ENCODE measurements at regions not wholly inside any gene's neighbourhood (a gene's known extent, or its start where the extent isn't known, plus 50 kb on each side); places are given as distances from the start of the nearest gene placed in this dataset.

- Histone ChIP-seq H3K27me3 (ENCODE audit: low read depth, low read length) (no peaks in the 10 kb centered on the region), H4K20me1 (ENCODE audit: insufficient read depth, low read length) (no peaks in the 10 kb centered on the region), H3K4me1 (ENCODE audit: low read length) (peaks cover 75% of the 10 kb centered on the region), H2AFZ (ENCODE audit: low read depth, low read length) (no peak overlapping the region), H3K9ac (ENCODE audit: low read length) (peak overlapping the region; percentile 63), H3K4me3 (ENCODE audit: low read length) (peak overlapping the region; percentile 46), H3K9me3 (ENCODE audit: insufficient read depth, low read length) (no peaks in the 10 kb centered on the region), H3K79me2 (ENCODE audit: low read length) (no peaks in the 10 kb centered on the region; the same call in 1 of the 2 replicates), H3K27ac (ENCODE audit: low read length) (peak overlapping the region; percentile 98), H3K36me3 (replicated peaks; ENCODE audit: low read depth, low read length) (no peaks in the 10 kb centered on the region), H3K4me2 (ENCODE audit: low read length) (peak overlapping the region; percentile 58)
- TF ChIP-seq, protein P1, sequence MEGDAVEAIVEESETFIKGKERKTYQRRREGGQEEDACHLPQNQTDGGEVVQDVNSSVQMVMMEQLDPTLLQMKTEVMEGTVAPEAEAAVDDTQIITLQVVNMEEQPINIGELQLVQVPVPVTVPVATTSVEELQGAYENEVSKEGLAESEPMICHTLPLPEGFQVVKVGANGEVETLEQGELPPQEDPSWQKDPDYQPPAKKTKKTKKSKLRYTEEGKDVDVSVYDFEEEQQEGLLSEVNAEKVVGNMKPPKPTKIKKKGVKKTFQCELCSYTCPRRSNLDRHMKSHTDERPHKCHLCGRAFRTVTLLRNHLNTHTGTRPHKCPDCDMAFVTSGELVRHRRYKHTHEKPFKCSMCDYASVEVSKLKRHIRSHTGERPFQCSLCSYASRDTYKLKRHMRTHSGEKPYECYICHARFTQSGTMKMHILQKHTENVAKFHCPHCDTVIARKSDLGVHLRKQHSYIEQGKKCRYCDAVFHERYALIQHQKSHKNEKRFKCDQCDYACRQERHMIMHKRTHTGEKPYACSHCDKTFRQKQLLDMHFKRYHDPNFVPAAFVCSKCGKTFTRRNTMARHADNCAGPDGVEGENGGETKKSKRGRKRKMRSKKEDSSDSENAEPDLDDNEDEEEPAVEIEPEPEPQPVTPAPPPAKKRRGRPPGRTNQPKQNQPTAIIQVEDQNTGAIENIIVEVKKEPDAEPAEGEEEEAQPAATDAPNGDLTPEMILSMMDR (IDR thresholded peaks at IDR 0.05; ENCODE audit: low read depth, low read length): no peak
- TF ChIP-seq EZH2phosphoT487 (IDR thresholded peaks at IDR 0.05; ENCODE audit: low read depth): no peak
These were observed 214.9 kb upstream of the DMRT1 start for GRCh38 chr9:626596-626995.

- Histone ChIP-seq H3K79me2 (ENCODE audit: low read length) (no peaks in the 10 kb centered on the region; the same call in 1 of the 2 replicates), H3K9ac (ENCODE audit: low read length) (peak overlapping the region; percentile 63), H3K4me2 (ENCODE audit: low read length) (peak overlapping the region; percentile 58), H3K4me3 (ENCODE audit: low read length) (peak overlapping the region; percentile 46; the same call in 1 of the 2 replicates), H3K4me1 (ENCODE audit: low read length) (peaks cover 81% of the 10 kb centered on the region), H3K27me3 (ENCODE audit: low read depth, low read length) (no peaks in the 10 kb centered on the region), H4K20me1 (ENCODE audit: insufficient read depth, low read length) (no peaks in the 10 kb centered on the region), H3K36me3 (replicated peaks; ENCODE audit: low read depth, low read length) (no peaks in the 10 kb centered on the region), H2AFZ (ENCODE audit: low read depth, low read length) (no peak overlapping the region), H3K9me3 (ENCODE audit: insufficient read depth, low read length) (no peaks in the 10 kb centered on the region), H3K27ac (ENCODE audit: low read length) (peak overlapping the region; percentile 98)
- TF ChIP-seq EZH2phosphoT487 (IDR thresholded peaks at IDR 0.05; ENCODE audit: low read depth): no peak
- TF ChIP-seq, protein P1 (IDR thresholded peaks at IDR 0.05; ENCODE audit: low read depth, low read length): no peak
These were observed 214.0 kb upstream of the DMRT1 start for GRCh38 chr9:627336-627970.

GRCh38 chr9:629146-629545, 212.4 kb upstream of the DMRT1 start:
- no peaks in the 10 kb centered on the region; the same call in 1 of the 2 replicates for H3K79me2 ChIP-seq (ENCODE audit: low read length)
- peak overlapping the region; percentile 98 for H3K27ac ChIP-seq (ENCODE audit: low read length)
- H3K4me3 ChIP-seq (ENCODE audit: low read length): peak overlapping the region; percentile 36; the same call in 1 of the 2 replicates
- H3K9me3 ChIP-seq (ENCODE audit: insufficient read depth, low read length): no peaks in the 10 kb centered on the region
- H3K4me2 ChIP-seq (ENCODE audit: low read length): peak overlapping the region; percentile 63
- no peaks in the 10 kb centered on the region for H3K27me3 ChIP-seq (ENCODE audit: low read depth, low read length)
- no peaks in the 10 kb centered on the region for H4K20me1 ChIP-seq (ENCODE audit: insufficient read depth, low read length)
- H3K4me1 ChIP-seq (ENCODE audit: low read length): peaks cover 81% of the 10 kb centered on the region
- TF ChIP-seq EZH2phosphoT487 (IDR thresholded peaks at IDR 0.05; ENCODE audit: low read depth): no peak
- TF ChIP-seq, protein P1 (IDR thresholded peaks at IDR 0.05; ENCODE audit: low read depth, low read length): no peak
- H2AFZ ChIP-seq (ENCODE audit: low read depth, low read length): no peak overlapping the region
- peak overlapping the region; percentile 64 for H3K9ac ChIP-seq (ENCODE audit: low read length)
- no peaks in the 10 kb centered on the region for H3K36me3 ChIP-seq (replicated peaks; ENCODE audit: low read depth, low read length)

DNA sequence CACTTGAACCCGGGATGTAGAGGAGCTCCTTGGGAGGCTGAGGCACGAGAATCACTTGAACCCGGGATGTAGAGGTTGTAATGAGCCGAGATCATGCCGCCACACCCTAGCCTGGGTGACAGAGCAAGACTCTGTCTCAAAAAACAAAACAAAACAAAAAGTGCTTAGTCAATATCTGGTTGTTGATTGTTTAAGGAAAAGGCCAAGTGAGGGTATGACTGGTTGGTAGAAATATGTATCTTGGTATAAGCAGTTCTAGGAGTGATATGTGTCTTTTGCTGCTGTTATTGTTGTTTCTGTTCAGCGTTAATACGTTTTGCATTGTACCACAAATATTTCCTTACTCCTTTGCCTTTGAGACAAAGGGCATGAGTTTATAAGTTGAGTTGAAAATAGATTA, 210.7 kb upstream of the DMRT1 start:
- Histone ChIP-seq H3K27ac (ENCODE audit: low read length) (peak overlapping the region; percentile 98), H3K27me3 (ENCODE audit: low read depth, low read length) (no peaks in the 10 kb centered on the region), H3K4me2 (ENCODE audit: low read length) (peak overlapping the region; percentile 78), H3K4me1 (ENCODE audit: low read length) (peaks cover 67% of the 10 kb centered on the region), H3K9ac (ENCODE audit: low read length) (peak overlapping the region; percentile 62), H3K9me3 (ENCODE audit: insufficient read depth, low read length) (peaks cover 7% of the 10 kb centered on the region; the same call in 1 of the 2 replicates), H4K20me1 (ENCODE audit: insufficient read depth, low read length) (no peaks in the 10 kb centered on the region), H3K36me3 (replicated peaks; ENCODE audit: low read depth, low read length) (no peaks in the 10 kb centered on the region), H3K4me3 (ENCODE audit: low read length) (peak overlapping the region; percentile 67), H2AFZ (ENCODE audit: low read depth, low read length) (no peak overlapping the region), H3K79me2 (ENCODE audit: low read length) (no peaks in the 10 kb centered on the region; the same call in 1 of the 2 replicates)
- TF ChIP-seq EZH2phosphoT487 (IDR thresholded peaks at IDR 0.05; ENCODE audit: low read depth): no peak
- TF ChIP-seq, protein P1 (IDR thresholded peaks at IDR 0.05; ENCODE audit: low read depth, low read length): no peak

Data from OCI-LY3 (cell line).